Transverse colon (tissue), 4 donors: ENCODE measurements at regions not wholly inside any gene's neighbourhood (a gene's known extent, or its start where the extent isn't known, plus 50 kb on each side); places are given as distances from the start of the nearest gene placed in this dataset.

Experiments
- DNase-seq: peaks from one replicate; pipeline ENCODE4 v3.0.0-alpha.2; 2019
- H3K27ac ChIP-seq, 4 donors: fragments of 200-600 bp; sonication (generic); 2 replicates each; pipeline ENCODE4 v1.5.1; 2016 to 2018; ENCODE audit warnings: inconsistent platforms in 4 of 4
- H3K27me3 ChIP-seq: fragments of 200-600 bp; sonication (generic); 2 replicates; pipeline ENCODE4 v1.5.1; 2017; ENCODE audit warnings: inconsistent platforms
- H3K36me3 ChIP-seq, 4 donors: fragments of 200-600 bp; sonication (generic); 2 replicates each; pipeline ENCODE4 v1.5.1; 2017 to 2019; ENCODE audit warnings: inconsistent platforms in 4 of 4
- H3K4me1 ChIP-seq, 4 donors: fragments of 200-600 bp; sonication (generic); 2 replicates each; pipeline ENCODE4 v1.5.1; 2017 to 2020; ENCODE audit warnings: inconsistent platforms in 4 of 4
- H3K4me3 ChIP-seq, 4 donors: fragments of 200-600 bp; sonication (generic); 1 replicate in 1 of 4; 2 replicates in 3 of 4; pipeline versions ENCODE4 v1.5.1 to v1.6.1; 2017 to 2019; ENCODE audit warnings: inconsistent platforms in 4 of 4
- H3K9me3 ChIP-seq, 2 donors: fragments of 200-600 bp; sonication (generic); 2 replicates each; pipeline ENCODE4 v1.5.1; 2017 to 2019; ENCODE audit warnings: inconsistent platforms in 2 of 2
- CTCF ChIP-seq, 5 experiments: fragments of 200-600 bp in 3 of 5; fragments of 450-650 bp in 2 of 5; sonication (generic) in 3 of 5; IDR thresholded peaks; 1 replicate in 2 of 5; 2 replicates in 3 of 5; pipeline ENCODE4 v1.5.1; 2016 to 2017; ENCODE audit warnings: antibody characterized with exemption in 5 of 5, inconsistent platforms in 3 of 5, mild to moderate bottlenecking in 2 of 5, moderate library complexity in 1 of 5
- EP300 ChIP-seq: sonication (generic); formaldehyde crosslinking; IDR thresholded peaks from one replicate; pipeline ENCODE4 v1.6.1; 2017; ENCODE audit warnings: antibody characterized with exemption, low read depth
- POLR2A ChIP-seq: fragments of 450-650 bp; IDR thresholded peaks from one replicate; pipeline ENCODE4 v1.6.1; 2016; ENCODE audit warnings: antibody characterized with exemption, mild to moderate bottlenecking, moderate library complexity
- POLR2AphosphoS5 ChIP-seq, 3 donors: sonication (generic); formaldehyde crosslinking; IDR thresholded peaks; one replicate each; pipeline ENCODE4 v1.6.1; 2016; ENCODE audit warnings: antibody characterized with exemption in 3 of 3
- WGBS, 2 donors: methylation state at CpG; one replicate each; pipeline ENCODE4 v1.1.5; 2018; ENCODE audit warnings: low coverage in 1 of 2; 5-methylcytosine and 5-hydroxymethylcytosine counted together
- in situ Hi-C, 4 donors: fragments of 200-750 bp; cut with MboI; loops; one replicate each; pipeline versions ENCODE4 v1.15.0 to v1.15.1; 2017; ENCODE audit warnings: low sequenced_read_pairs in 3 of 4, low pct_ligation_motif_present in 1 of 4, low pct_unique_long_range_greater_than_20kb in 1 of 4
- intact Hi-C: fragments of 100-400 bp; cut with DNase I; formaldehyde crosslinking; loops from one replicate; pipeline ENCODE4 v1.15.1; 2023; ENCODE audit warnings: low total_unique reads

GRCh38 chr14:30500222-30500621 lies 58.7 kb upstream of the G2E3 start:
- Histone ChIP-seq H3K4me3 (no peak overlapping the region), H3K4me1 (no peaks in the 10 kb centered on the region), H3K36me3 (no peaks in the 10 kb centered on the region), H3K27ac (no peak overlapping the region), H3K9me3 (no peaks in the 10 kb centered on the region), H3K27me3 (no peaks in the 10 kb centered on the region)
- in situ Hi-C loops (no loop called here), intact Hi-C loops (no loop called here)
- WGBS, 2 donors = 75 to 93% methylated on average over 2 of the region's 2 CpGs
- TF ChIP-seq POLR2AphosphoS5 (IDR thresholded peaks at IDR 0.05) = no peak
- no peak for TF ChIP-seq EP300
- TF ChIP-seq CTCF (IDR thresholded peaks at IDR 0.05) = no peak
- TF ChIP-seq POLR2A = no peak
- DNase-seq = no peak

GRCh38 chr14:30507209-30507608 lies 51.7 kb upstream of the G2E3 start:
- no peak for DNase-seq
- Histone ChIP-seq H3K4me3 (no peak overlapping the region), H3K4me1 (no peaks in the 10 kb centered on the region), H3K27me3 (peaks cover 6% of the 10 kb centered on the region), H3K27ac (no peak overlapping the region), H3K9me3 (no peaks in the 10 kb centered on the region), H3K36me3 (no peaks in the 10 kb centered on the region)
- intact Hi-C loops = no loop called here
- TF ChIP-seq POLR2AphosphoS5 (IDR thresholded peaks at IDR 0.05) (no peak), CTCF (IDR thresholded peaks at IDR 0.05) (no peak), POLR2A (no peak), EP300 (no peak)
- WGBS, 2 donors = 83 to 89% methylated on average over 3 of the region's 3 CpGs
- in situ Hi-C loops = no loop called here
